Gastroesophageal sphincter (tissue), 4 donors: ENCODE measurements at regions not wholly inside any gene's neighbourhood (a gene's known extent, or its start where the extent isn't known, plus 50 kb on each side); places are given as distances from the start of the nearest gene placed in this dataset.

ENCODE experiments used
- ATAC-seq: fragments of 150-250 bp; one replicate; pipeline ENCODE4 v1.9.1; 2016; ENCODE audit warnings: mild to moderate bottlenecking, moderate library complexity
- H3K27ac ChIP-seq, 4 donors: fragments of 200-600 bp; sonication (generic) in 3 of 4; 1 replicate in 3 of 4; 2 replicates in 1 of 4; pipeline ENCODE4 v1.5.1; 2016 to 2019
- H3K27me3 ChIP-seq: fragments of 200-600 bp; sonication (generic); one replicate; pipeline ENCODE4 v1.5.1; 2019
- H3K36me3 ChIP-seq, 2 donors: fragments of 200-600 bp; sonication (generic); one replicate each; pipeline ENCODE4 v1.5.1; 2019; ENCODE audit warnings: control low read depth in 1 of 2
- H3K4me1 ChIP-seq, 3 donors: fragments of 200-600 bp; sonication (generic); 1 replicate in 2 of 3; 2 replicates in 1 of 3; pipeline ENCODE4 v1.5.1; 2016 to 2019; ENCODE audit warnings: control low read depth in 2 of 3
- H3K4me3 ChIP-seq, 2 donors: fragments of 200-600 bp; sonication (generic); one replicate each; pipeline ENCODE4 v1.5.1; 2019; ENCODE audit warnings: mild to moderate bottlenecking in 1 of 2, moderate library complexity in 1 of 2
- H3K9me3 ChIP-seq, 3 donors: fragments of 200-600 bp; sonication (generic); one replicate each; pipeline ENCODE4 v1.5.1; 2017 to 2019; ENCODE audit warnings: control low read depth in 2 of 3
- EP300 ChIP-seq: sonication (generic); formaldehyde crosslinking; IDR thresholded peaks from one replicate; pipeline ENCODE4 v1.6.1; 2017; ENCODE audit warnings: antibody characterized with exemption, mild to moderate bottlenecking
- POLR2A ChIP-seq, 2 donors: fragments of 450-650 bp; IDR thresholded peaks; one replicate each; pipeline ENCODE4 v1.6.1; 2017; ENCODE audit warnings: antibody characterized with exemption in 2 of 2, mild to moderate bottlenecking in 2 of 2, moderate library complexity in 1 of 2
- POLR2AphosphoS5 ChIP-seq: sonication (generic); formaldehyde crosslinking; IDR thresholded peaks from one replicate; pipeline ENCODE4 v1.6.1; 2017; ENCODE audit warnings: antibody characterized with exemption
- WGBS, 2 donors: methylation state at CpG; one replicate each; pipeline ENCODE4 v1.1.5; 2018; ENCODE audit warnings: low coverage in 1 of 2; 5-methylcytosine and 5-hydroxymethylcytosine counted together
- TF ChIP-seq, protein P1 (sequence below), 4 experiments: fragments of 200-600 bp in 2 of 4; fragments of 450-650 bp in 2 of 4; sonication (generic) in 1 of 4; IDR thresholded peaks; one replicate each; pipeline ENCODE4 v1.5.1; 2017 to 2019; ENCODE audit warnings: antibody characterized with exemption in 4 of 4, mild to moderate bottlenecking in 2 of 4, moderate library complexity in 2 of 4

DNA sequence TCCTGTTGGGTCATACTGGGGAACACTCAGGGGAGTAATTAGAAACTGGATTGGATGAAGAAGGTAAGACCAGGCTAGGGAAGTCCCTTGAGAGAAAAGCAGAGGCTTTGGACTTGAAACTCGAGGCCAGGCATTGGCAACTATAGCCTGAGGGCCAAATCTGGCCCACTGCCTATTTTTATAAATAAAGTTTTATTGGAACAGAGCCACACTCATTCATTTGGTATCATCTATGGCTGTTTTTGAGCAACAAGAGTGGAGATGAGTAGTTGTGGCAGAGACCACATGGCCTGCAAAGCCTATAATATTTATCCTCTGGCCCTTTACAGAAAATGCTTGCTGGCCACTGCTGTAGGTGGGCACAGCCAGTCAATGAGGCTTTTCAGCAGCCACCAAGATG lies 301.4 kb downstream of the UACA start:
- no peaks in the 10 kb centered on the region for H3K36me3 ChIP-seq
- ATAC-seq, result no peak
- no peak overlapping the region for H3K4me3 ChIP-seq
- H3K27me3 ChIP-seq, result peaks cover 13% of the 10 kb centered on the region
- H3K4me1 ChIP-seq, result peaks cover 0 to 13% (median 0%) of the 10 kb centered on the region in 3 donors
- no peaks in the 10 kb centered on the region for H3K9me3 ChIP-seq
- no peak for TF ChIP-seq EP300
- TF ChIP-seq POLR2A (IDR thresholded peaks at IDR 0.05), result no peak
- TF ChIP-seq POLR2AphosphoS5, result no peak
- TF ChIP-seq, protein P1, sequence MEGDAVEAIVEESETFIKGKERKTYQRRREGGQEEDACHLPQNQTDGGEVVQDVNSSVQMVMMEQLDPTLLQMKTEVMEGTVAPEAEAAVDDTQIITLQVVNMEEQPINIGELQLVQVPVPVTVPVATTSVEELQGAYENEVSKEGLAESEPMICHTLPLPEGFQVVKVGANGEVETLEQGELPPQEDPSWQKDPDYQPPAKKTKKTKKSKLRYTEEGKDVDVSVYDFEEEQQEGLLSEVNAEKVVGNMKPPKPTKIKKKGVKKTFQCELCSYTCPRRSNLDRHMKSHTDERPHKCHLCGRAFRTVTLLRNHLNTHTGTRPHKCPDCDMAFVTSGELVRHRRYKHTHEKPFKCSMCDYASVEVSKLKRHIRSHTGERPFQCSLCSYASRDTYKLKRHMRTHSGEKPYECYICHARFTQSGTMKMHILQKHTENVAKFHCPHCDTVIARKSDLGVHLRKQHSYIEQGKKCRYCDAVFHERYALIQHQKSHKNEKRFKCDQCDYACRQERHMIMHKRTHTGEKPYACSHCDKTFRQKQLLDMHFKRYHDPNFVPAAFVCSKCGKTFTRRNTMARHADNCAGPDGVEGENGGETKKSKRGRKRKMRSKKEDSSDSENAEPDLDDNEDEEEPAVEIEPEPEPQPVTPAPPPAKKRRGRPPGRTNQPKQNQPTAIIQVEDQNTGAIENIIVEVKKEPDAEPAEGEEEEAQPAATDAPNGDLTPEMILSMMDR (IDR thresholded peaks at IDR 0.05), result no peak
- no peak overlapping the region for H3K27ac ChIP-seq
- WGBS, 2 donors, result 69% methylated on average over 1 of the region's 1 CpG; no CpG with 5 or more reads in 1 of the 2 donors

DNA sequence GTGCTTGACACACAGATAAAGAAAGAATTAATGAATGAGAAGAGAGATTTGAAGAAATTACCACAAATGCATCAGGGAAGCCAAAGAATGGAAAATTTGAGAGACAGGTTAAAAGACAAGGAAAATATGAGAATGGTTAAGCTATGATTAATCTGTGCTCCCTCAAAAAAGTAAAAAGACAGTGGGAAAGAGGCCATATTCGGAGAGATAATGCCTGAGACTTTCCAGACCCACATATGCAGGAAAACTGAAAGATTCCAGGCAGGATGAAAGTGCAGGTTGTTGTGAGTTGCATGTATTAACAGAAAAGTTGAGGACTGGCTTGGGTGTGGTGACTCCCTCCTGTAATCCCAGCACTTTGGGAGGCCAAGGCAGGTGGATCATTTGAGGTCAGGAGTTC lies 302.3 kb downstream of the UACA start:
- 29 to 56% methylated on average over 1 of the region's 1 CpG for WGBS, 2 donors
- ATAC-seq, result no peak
- Histone ChIP-seq H3K4me1 (peaks cover 0 to 13% (median 0%) of the 10 kb centered on the region in 3 donors), H3K27me3 (peaks cover 13% of the 10 kb centered on the region), H3K27ac (no peak overlapping the region), H3K36me3 (no peaks in the 10 kb centered on the region), H3K4me3 (no peak overlapping the region), H3K9me3 (no peaks in the 10 kb centered on the region)
- TF ChIP-seq POLR2A (IDR thresholded peaks at IDR 0.05), result no peak
- TF ChIP-seq, protein P1 (IDR thresholded peaks at IDR 0.05), result no peak
- no peak for TF ChIP-seq POLR2AphosphoS5
- TF ChIP-seq EP300, result no peak

DNA sequence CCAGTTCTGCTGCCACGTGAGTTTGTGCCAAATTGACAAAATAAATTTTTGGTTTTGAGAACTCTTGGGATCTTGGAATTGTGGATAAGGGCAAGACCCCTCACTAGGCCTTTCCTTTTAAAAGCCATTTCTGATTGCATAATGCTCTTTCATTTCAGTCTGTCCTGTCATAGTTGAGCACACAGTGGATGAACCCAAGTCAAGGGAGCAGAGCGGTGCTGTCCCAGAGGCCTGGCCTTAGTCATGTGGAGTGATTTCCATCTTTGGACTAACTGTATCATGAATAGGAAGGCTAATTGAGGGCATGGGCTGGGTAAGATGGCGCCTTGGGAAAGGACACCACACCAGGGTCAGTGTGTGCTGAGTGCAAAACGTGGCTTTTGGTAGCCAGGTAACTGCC lies 304.0 kb downstream of the UACA start:
- H3K4me3 ChIP-seq, result no peak overlapping the region
- WGBS, 2 donors, result 82 to 94% methylated on average over 4 of the region's 4 CpGs
- no peaks in the 10 kb centered on the region for H3K36me3 ChIP-seq
- TF ChIP-seq EP300, result no peak
- TF ChIP-seq POLR2A (IDR thresholded peaks at IDR 0.05), result no peak
- no peak for TF ChIP-seq POLR2AphosphoS5
- TF ChIP-seq, protein P1 (IDR thresholded peaks at IDR 0.05), result no peak
- H3K27me3 ChIP-seq, result peaks cover 13% of the 10 kb centered on the region
- peaks cover 0 to 13% (median 0%) of the 10 kb centered on the region in 3 donors for H3K4me1 ChIP-seq
- H3K27ac ChIP-seq, result no peak overlapping the region
- no peaks in the 10 kb centered on the region for H3K9me3 ChIP-seq
- no peak for ATAC-seq

DNA sequence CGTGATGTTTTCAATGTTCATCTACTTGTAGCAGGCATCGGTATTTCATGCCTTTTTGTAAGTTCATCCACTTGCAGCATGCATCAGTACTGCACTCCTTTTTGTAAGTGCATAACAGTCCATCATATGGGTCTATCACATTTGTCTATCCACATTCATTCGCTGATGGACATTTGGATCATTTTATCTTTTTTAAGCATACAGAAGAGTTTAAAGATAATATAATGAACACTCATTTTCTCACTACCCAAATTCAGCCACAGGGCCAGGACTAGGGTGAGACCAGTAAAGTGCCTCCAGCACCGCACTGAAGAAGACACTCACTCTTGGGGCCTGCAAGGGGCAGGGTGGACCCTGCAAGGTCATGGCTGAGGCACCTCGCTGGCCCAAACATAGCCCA lies 309.6 kb downstream of the UACA start:
- no peaks in the 10 kb centered on the region for H3K9me3 ChIP-seq
- H3K4me1 ChIP-seq, result no peaks in the 10 kb centered on the region
- no peak for ATAC-seq
- TF ChIP-seq, protein P1 (IDR thresholded peaks at IDR 0.05), result no peak
- no peak for TF ChIP-seq EP300
- no peak for TF ChIP-seq POLR2AphosphoS5
- no peak for TF ChIP-seq POLR2A (IDR thresholded peaks at IDR 0.05)
- no peak overlapping the region for H3K27ac ChIP-seq
- no peak overlapping the region for H3K4me3 ChIP-seq
- peaks cover 11% of the 10 kb centered on the region for H3K27me3 ChIP-seq
- WGBS, 2 donors, result 82 to 94% methylated on average over 5 of the region's 5 CpGs
- H3K36me3 ChIP-seq, result no peaks in the 10 kb centered on the region

DNA sequence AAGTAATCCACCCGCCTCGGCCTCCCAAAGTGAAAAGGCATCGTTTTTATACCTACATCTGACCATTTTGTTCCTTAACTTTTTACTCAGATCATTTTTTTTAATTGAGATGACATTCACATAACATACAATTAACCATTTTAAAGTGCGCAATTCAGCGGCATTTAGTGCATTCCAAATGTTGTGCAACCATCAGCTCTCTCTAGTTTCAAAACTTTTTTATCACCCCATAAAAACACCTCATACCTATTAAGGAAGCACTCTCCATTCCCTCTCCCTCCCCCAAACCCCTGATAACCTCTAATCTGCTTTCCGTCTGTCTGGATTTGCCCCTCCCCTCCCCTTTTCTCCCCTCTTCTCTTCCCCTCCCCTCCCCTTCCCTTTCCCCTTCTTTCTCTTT lies 310.1 kb downstream of the UACA start:
- H3K27ac ChIP-seq, result no peak overlapping the region
- WGBS, 2 donors, result 79 to 83% methylated on average over 6 of the region's 6 CpGs
- ATAC-seq, result no peak
- H3K9me3 ChIP-seq, result no peaks in the 10 kb centered on the region
- peaks cover 13% of the 10 kb centered on the region for H3K27me3 ChIP-seq
- TF ChIP-seq, protein P1 (IDR thresholded peaks at IDR 0.05), result no peak
- TF ChIP-seq EP300 (no peak), POLR2A (IDR thresholded peaks at IDR 0.05) (no peak)
- H3K4me1 ChIP-seq, result peaks cover 0 to under 1% (median 0%) of the 10 kb centered on the region in 3 donors
- H3K36me3 ChIP-seq, result no peaks in the 10 kb centered on the region
- no peak overlapping the region for H3K4me3 ChIP-seq
